Trophoblast cell (in vitro differentiated cells and primary cell): ENCODE measurements at regions not wholly inside any gene's neighbourhood (a gene's known extent, or its start where the extent isn't known, plus 50 kb on each side); places are given as distances from the start of the nearest gene placed in this dataset.
"Not testable (repeated sequence)": the region's sequence is repeated elsewhere in the genome, so short reads cannot be mapped to it uniquely, and the experiment has no call there.

Source experiments
- DNase-seq, 2 donors: peaks; one replicate each; pipeline ENCODE4 v3.0.0-alpha.2; 2016
- H2AFZ ChIP-seq: 2 replicates; pipeline ENCODE4 v1.6.1; 2013; ENCODE audit warnings: low read length, moderate library complexity, mild to moderate bottlenecking; ENCODE audit not compliant: insufficient read depth, poor library complexity
- H2AK5ac ChIP-seq: 2 replicates; pipeline ENCODE4 v1.6.1; 2013; ENCODE audit warnings: mild to moderate bottlenecking, low read length
- H2BK120ac ChIP-seq: 2 replicates; pipeline ENCODE4 v1.6.1; 2013; ENCODE audit warnings: low read length, mild to moderate bottlenecking, moderate library complexity; ENCODE audit not compliant: insufficient read depth, poor library complexity
- H2BK12ac ChIP-seq: 2 replicates; pipeline ENCODE4 v1.6.1; 2013; ENCODE audit warnings: mild to moderate bottlenecking, low read length, moderate library complexity
- H2BK5ac ChIP-seq: 2 replicates; pipeline ENCODE4 v1.6.1; 2013; ENCODE audit warnings: low read length, low read depth, moderate library complexity, mild to moderate bottlenecking; ENCODE audit not compliant: poor library complexity
- H3K14ac ChIP-seq: 2 replicates; pipeline ENCODE4 v1.6.1; 2013; ENCODE audit warnings: mild to moderate bottlenecking, low read length
- H3K18ac ChIP-seq: 2 replicates; pipeline ENCODE4 v1.6.1; 2013; ENCODE audit warnings: mild to moderate bottlenecking, low read length
- H3K23ac ChIP-seq: 2 replicates; pipeline ENCODE4 v1.6.1; 2013; ENCODE audit warnings: low read length
- H3K27ac ChIP-seq: 2 replicates; pipeline ENCODE4 v1.5.1; 2013; ENCODE audit warnings: low read depth, mild to moderate bottlenecking, inconsistent platforms, low read length, moderate library complexity
- H3K27me3 ChIP-seq: 2 replicates; pipeline ENCODE4 v1.6.1; 2013; ENCODE audit warnings: inconsistent platforms, mild to moderate bottlenecking, low read length, moderate library complexity; ENCODE audit not compliant: insufficient read depth
- H3K36me3 ChIP-seq, 2 experiments: 1 replicate in 1 of 2; 2 replicates in 1 of 2; pipeline ENCODE4 v1.6.1; 2013; ENCODE audit warnings: low read length in 2 of 2, mild to moderate bottlenecking in 2 of 2, moderate library complexity in 1 of 2; ENCODE audit not compliant: insufficient read depth in 2 of 2, control insufficient read depth in 1 of 2
- H3K4ac ChIP-seq: 2 replicates; pipeline ENCODE4 v1.6.1; 2013; ENCODE audit warnings: low read depth, mild to moderate bottlenecking, low read length, moderate library complexity
- H3K4me1 ChIP-seq, 2 experiments: 1 replicate in 1 of 2; 2 replicates in 1 of 2; pipeline ENCODE4 v1.6.1; 2013; ENCODE audit warnings: low read length in 2 of 2, mild to moderate bottlenecking in 2 of 2, moderate library complexity in 1 of 2; ENCODE audit not compliant: insufficient read depth in 2 of 2, control insufficient read depth in 1 of 2
- H3K4me2 ChIP-seq: 2 replicates; pipeline ENCODE4 v1.6.1; 2013; ENCODE audit warnings: inconsistent platforms, mild to moderate bottlenecking, low read length, moderate library complexity
- H3K4me3 ChIP-seq: 2 replicates; pipeline ENCODE4 v1.5.1; 2013; ENCODE audit warnings: mild to moderate bottlenecking, low read depth, low read length, inconsistent platforms
- H3K79me1 ChIP-seq: one replicate; pipeline ENCODE4 v1.6.1; 2013; ENCODE audit warnings: low read length
- H3K79me2 ChIP-seq: 2 replicates; pipeline ENCODE4 v1.6.1; 2013; ENCODE audit warnings: low read length, mild to moderate bottlenecking; ENCODE audit not compliant: control insufficient read depth, insufficient read depth, poor library complexity
- H3K9ac ChIP-seq: 2 replicates; pipeline ENCODE4 v1.6.1; 2013; ENCODE audit warnings: mild to moderate bottlenecking, low read length
- H3K9me3 ChIP-seq: 2 replicates; pipeline ENCODE4 v1.6.1; 2013; ENCODE audit warnings: low read depth, mild to moderate bottlenecking, control low read depth, inconsistent platforms, low read length; ENCODE audit not compliant: insufficient read depth
- H4K12ac ChIP-seq: 2 replicates; pipeline ENCODE4 v1.6.1; 2013; ENCODE audit warnings: low read depth, mild to moderate bottlenecking, low read length, moderate library complexity
- H4K8ac ChIP-seq: 2 replicates; pipeline ENCODE4 v1.6.1; 2013; ENCODE audit warnings: low read depth, mild to moderate bottlenecking, low read length, moderate library complexity
- H4K91ac ChIP-seq: one replicate; pipeline ENCODE4 v1.6.1; 2013; ENCODE audit warnings: low read depth, mild to moderate bottlenecking, low read length, moderate library complexity
- WGBS: extraction: QIAGEN DNeasy Blood & Tissue Kit; methylation state at CpG from one replicate; pipeline ENCODE4 v1.1.7; 2013; ENCODE audit warnings: missing lambda C conversion rate; ENCODE audit not compliant: insufficient read length, insufficient coverage; ENCODE audit errors: extremely low coverage; 5-methylcytosine and 5-hydroxymethylcytosine counted together

DNA sequence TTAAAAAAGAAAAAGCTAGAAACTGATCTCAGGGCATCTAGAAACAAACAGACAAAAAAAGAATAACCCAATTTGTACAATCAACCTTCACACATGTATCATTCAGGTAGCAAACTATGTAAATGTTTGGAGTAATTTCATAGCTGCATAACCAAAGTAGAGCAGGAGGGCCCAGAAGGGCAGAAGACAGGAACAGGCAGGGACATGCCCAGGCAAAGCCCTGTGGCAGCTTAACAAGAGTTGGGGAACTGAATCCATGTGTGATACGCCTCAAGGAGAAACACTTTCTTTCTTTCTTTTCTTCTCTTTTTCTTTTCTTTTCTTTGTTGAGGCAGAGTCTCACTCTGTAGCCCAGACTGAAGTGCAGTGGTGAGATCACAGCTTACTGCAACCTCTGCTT is 390.4 kb upstream of the ANKRD20A1 start:
- H3K27me3 ChIP-seq, H4K12ac ChIP-seq: not testable (repeated sequence)
- no CpG with 5 or more reads among the region's 1 CpG for WGBS

DNA sequence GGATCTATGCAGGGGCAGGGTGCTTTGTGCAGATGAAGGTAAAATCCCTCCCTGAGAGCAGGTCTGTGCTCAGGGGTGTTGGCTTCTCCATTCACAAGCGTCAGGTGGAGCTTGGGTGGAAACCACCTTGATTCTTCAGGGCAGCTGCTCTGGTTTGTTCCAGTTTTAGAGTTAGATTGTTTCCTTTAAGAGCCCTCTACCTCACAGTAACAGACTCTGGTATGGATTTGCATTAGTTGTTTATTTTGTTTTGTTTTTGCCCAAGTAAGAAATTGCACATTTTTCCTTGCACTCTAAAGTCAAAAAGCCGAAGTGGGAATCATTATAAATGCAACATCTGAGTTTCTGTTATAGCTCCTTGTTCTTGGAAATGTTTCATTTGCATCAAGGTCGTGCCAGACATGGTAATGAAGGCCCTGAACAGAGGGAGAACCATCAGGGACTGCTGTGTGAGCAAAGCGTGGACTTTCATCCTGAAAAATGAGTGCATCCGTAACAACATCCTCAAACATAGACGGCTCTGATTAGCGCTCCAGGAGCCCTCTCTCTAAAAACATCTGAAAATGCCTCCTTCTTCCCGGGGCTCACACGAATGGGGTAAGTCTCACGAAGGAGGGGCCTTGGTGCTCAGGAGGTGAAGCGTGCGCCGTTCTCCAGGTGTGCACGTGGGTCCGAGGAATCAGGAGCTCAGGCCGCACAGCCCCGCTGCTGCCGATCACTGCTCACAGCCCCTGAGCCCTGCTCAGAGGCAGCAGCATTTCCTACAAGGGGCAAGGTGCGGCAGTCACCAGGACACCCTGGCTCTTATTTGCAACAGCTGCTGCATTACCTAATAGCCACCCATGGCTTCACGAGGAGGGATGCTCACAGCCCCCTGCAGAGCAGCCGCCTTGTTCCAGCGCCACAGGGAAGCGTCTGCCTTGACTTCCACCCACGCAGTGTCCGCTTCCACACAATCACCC is 396.7 kb upstream of the ANKRD20A1 start:
- not testable (repeated sequence) for H3K14ac ChIP-seq, H2BK12ac ChIP-seq, DNase-seq, H2BK5ac ChIP-seq, H3K4me1 ChIP-seq, H3K36me3 ChIP-seq, H3K18ac ChIP-seq, H4K8ac ChIP-seq, H3K27ac ChIP-seq, H3K27me3 ChIP-seq, H3K79me1 ChIP-seq, H2AK5ac ChIP-seq, H3K4me3 ChIP-seq, H4K12ac ChIP-seq, H2AFZ ChIP-seq, H3K4me2 ChIP-seq, H3K9ac ChIP-seq, H3K23ac ChIP-seq, H3K4ac ChIP-seq, H3K79me2 ChIP-seq, H3K9me3 ChIP-seq, H4K91ac ChIP-seq, H2BK120ac ChIP-seq
- no CpG with 5 or more reads among the region's 25 CpGs for WGBS

More for the DNA sequence above, 390.4 kb upstream of the ANKRD20A1 start:
- H3K23ac ChIP-seq, H2BK12ac ChIP-seq, H3K4me1 ChIP-seq, H3K9ac ChIP-seq, H3K4me2 ChIP-seq, H3K18ac ChIP-seq, H3K14ac ChIP-seq, H3K79me1 ChIP-seq, H2BK5ac ChIP-seq, H3K4ac ChIP-seq, H4K8ac ChIP-seq, DNase-seq, H2AK5ac ChIP-seq, H3K79me2 ChIP-seq, H3K27ac ChIP-seq, H3K36me3 ChIP-seq, H4K91ac ChIP-seq, H2BK120ac ChIP-seq, H3K4me3 ChIP-seq, H3K9me3 ChIP-seq, H2AFZ ChIP-seq: not testable (repeated sequence)

DNA sequence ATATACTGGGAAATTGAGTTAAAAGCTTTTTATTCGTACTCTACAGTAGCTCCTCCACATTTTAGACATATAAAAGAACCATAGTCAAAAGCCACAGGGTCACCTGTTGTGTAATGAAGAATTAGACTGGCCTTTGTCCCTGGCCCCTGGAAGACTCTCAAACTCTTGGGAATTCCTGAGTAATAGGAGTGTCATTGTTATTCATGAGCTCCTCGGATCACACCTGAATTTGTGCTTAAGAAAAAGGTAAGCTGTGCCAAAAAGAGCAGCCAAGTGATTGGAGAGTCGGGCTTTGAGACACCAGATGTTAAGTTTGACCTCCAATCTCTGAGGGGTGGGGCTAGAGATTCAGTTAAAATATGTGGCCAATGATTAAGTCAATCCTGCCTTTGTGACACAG is 405.8 kb upstream of the ANKRD20A1 start:
- not testable (repeated sequence) for H3K79me1 ChIP-seq, H4K8ac ChIP-seq, H3K9ac ChIP-seq, H2AFZ ChIP-seq, DNase-seq, H4K12ac ChIP-seq, H3K4me3 ChIP-seq, H2BK5ac ChIP-seq, H3K4me2 ChIP-seq, H3K36me3 ChIP-seq, H3K79me2 ChIP-seq, H3K9me3 ChIP-seq, H3K14ac ChIP-seq, H2AK5ac ChIP-seq, H3K18ac ChIP-seq, H4K91ac ChIP-seq, H3K4me1 ChIP-seq, H3K27me3 ChIP-seq, H3K27ac ChIP-seq, H2BK12ac ChIP-seq, H2BK120ac ChIP-seq, H3K23ac ChIP-seq, H3K4ac ChIP-seq
- no CpG with 5 or more reads among the region's 3 CpGs for WGBS

DNA sequence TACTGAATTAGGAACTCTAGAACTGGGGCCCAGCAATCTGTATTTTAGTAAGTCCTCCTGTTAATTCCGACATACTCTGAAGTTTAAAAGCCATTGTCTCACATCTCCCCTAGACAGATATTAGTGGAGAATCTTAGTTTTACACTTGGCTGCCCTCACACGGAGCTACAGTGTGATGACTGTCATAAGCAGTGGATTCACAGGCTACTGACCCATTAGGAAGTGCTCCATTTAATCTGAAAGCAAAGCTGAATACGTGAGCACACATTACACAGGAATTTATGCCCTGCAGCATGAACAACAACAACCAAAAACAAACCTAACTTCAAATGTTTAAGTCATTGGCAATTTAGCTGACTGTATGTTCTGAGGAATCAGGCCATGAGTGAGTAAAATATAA is 416.4 kb upstream of the ANKRD20A1 start:
- not testable (repeated sequence) for H3K4me2 ChIP-seq, H2AFZ ChIP-seq, H3K27ac ChIP-seq, H3K4me1 ChIP-seq, H3K23ac ChIP-seq, H3K4me3 ChIP-seq, H4K91ac ChIP-seq, H3K14ac ChIP-seq, H4K8ac ChIP-seq, H3K4ac ChIP-seq, H4K12ac ChIP-seq, H2AK5ac ChIP-seq, H2BK12ac ChIP-seq, DNase-seq, H2BK120ac ChIP-seq, H3K79me1 ChIP-seq, H3K18ac ChIP-seq, H2BK5ac ChIP-seq, H3K9ac ChIP-seq, H3K79me2 ChIP-seq, H3K36me3 ChIP-seq, H3K27me3 ChIP-seq, H3K9me3 ChIP-seq
- no CpG with 5 or more reads among the region's 3 CpGs for WGBS
